NCI-H2107 treated with DMSO at 0.1 percent for 48 hours (cell line): ENCODE measurements at regions not wholly inside any gene's neighbourhood (a gene's known extent, or its start where the extent isn't known, plus 50 kb on each side); places are given as distances from the start of the nearest gene placed in this dataset.

Experiments
- DNase-seq: peaks from one replicate; lab custom pipeline; 2025; ENCODE audit not compliant: unreplicated experiment; lab: John Stamatoyannopoulos, UW

- no peak for DNase-seq
Measured at GRCh38 chr15:69854001-69854400, 243.7 kb downstream of the TLE3 start.

GRCh38 chr15:69854521-69855181 lies 243.1 kb downstream of the TLE3 start:
- DNase-seq: no peak

- DNase-seq: peak; percentile 67
Measured at GRCh38 chr15:69855258-69856000, 242.3 kb downstream of the TLE3 start.

GRCh38 chr15:69857250-69857649 lies 240.5 kb downstream of the TLE3 start:
- DNase-seq: no peak

- DNase-seq: peak; percentile 5
Measured at GRCh38 chr15:69857686-69858391, 239.9 kb downstream of the TLE3 start.

GRCh38 chr15:69858456-69858855 lies 239.3 kb downstream of the TLE3 start:
- no peak for DNase-seq

- no peak for DNase-seq
Measured at GRCh38 chr15:69859866-69860265, 237.9 kb downstream of the TLE3 start.

- DNase-seq: no peak
Measured at GRCh38 chr15:69860321-69860720, 237.4 kb downstream of the TLE3 start.

GRCh38 chr15:69860921-69861320 lies 236.8 kb downstream of the TLE3 start:
- no peak for DNase-seq

GRCh38 chr15:69861331-69862171 lies 236.2 kb downstream of the TLE3 start:
- DNase-seq: no peak

- no peak for DNase-seq
Measured at GRCh38 chr15:69862540-69862939, 235.2 kb downstream of the TLE3 start.

- no peak for DNase-seq
Measured at GRCh38 chr15:69863446-69863845, 234.3 kb downstream of the TLE3 start.

GRCh38 chr15:69865369-69865768 lies 232.3 kb downstream of the TLE3 start:
- DNase-seq: no peak

- no peak for DNase-seq
Measured at GRCh38 chr15:69868756-69869155, 229.0 kb downstream of the TLE3 start.

GRCh38 chr15:69869291-69869690 lies 228.4 kb downstream of the TLE3 start:
- DNase-seq: no peak

GRCh38 chr15:69869881-69870505 lies 227.7 kb downstream of the TLE3 start:
- peak; percentile 23 for DNase-seq

GRCh38 chr15:69871511-69872134 lies 226.1 kb downstream of the TLE3 start:
- DNase-seq: no peak

- DNase-seq: no peak
Measured at GRCh38 chr15:69873807-69874206, 223.9 kb downstream of the TLE3 start.

GRCh38 chr15:69874321-69874720 lies 223.4 kb downstream of the TLE3 start:
- no peak for DNase-seq
